B cell (primary cell): ENCODE measurements at regions not wholly inside any gene's neighbourhood (a gene's known extent, or its start where the extent isn't known, plus 50 kb on each side); places are given as distances from the start of the nearest gene placed in this dataset.

Source experiments
- ATAC-seq: fragments of 200-7000 bp; cut with Tn5 transposase; one replicate; pipeline ENCODE4 v1.10.0; 2021; ENCODE audit warnings: low read depth, mild to moderate bottlenecking, moderate number of reproducible peaks, moderate library complexity
- CTCF ChIA-PET: fragments of 350-600 bp; sonication (Branson Sonifier 250); formaldehyde crosslinking; loops from one replicate; lab custom pipeline; 2021; ENCODE audit warnings: antibody characterized with exemption, inconsistent platforms; lab: Charles Lee
- POLR2A ChIA-PET: fragments of 350-600 bp; sonication (Branson Sonifier 250); formaldehyde crosslinking; loops from one replicate; lab custom pipeline; 2021; ENCODE audit warnings: antibody characterized with exemption; lab: Charles Lee
- DNase-seq: peaks from one replicate; pipeline ENCODE4 v3.0.0; 2013
- H2AFZ ChIP-seq: 2 replicates; pipeline ENCODE4 v1.6.1; 2012; ENCODE audit warnings: mild to moderate bottlenecking, low read depth, low read length; ENCODE audit not compliant: insufficient read depth, poor library complexity, severe bottlenecking
- H3K27ac ChIP-seq, 2 donors: 1 replicate in 1 of 2; 2 replicates in 1 of 2; pipeline ENCODE4 v1.5.1; 2012 to 2013; ENCODE audit warnings: low read length in 2 of 2, mild to moderate bottlenecking in 2 of 2, moderate library complexity in 1 of 2
- H3K27me3 ChIP-seq, 4 experiments: fragments of 200-600 bp in 1 of 4; sonication (generic) in 1 of 4; replicated peaks in 1 of 4; 1 replicate in 2 of 4; 2 replicates in 2 of 4; pipeline versions ENCODE4 v1.6.1 to v1.7.0; 2013 to 2016; ENCODE audit warnings: low read length in 3 of 4, mild to moderate bottlenecking in 2 of 4, mixed read lengths in 1 of 4, moderate library complexity in 1 of 4; ENCODE audit not compliant: insufficient read depth in 4 of 4, control insufficient read depth in 3 of 4; ENCODE audit errors: control extremely low read depth in 1 of 4
- H3K36me3 ChIP-seq, 2 experiments: replicated peaks in 1 of 2; 1 replicate in 1 of 2; 2 replicates in 1 of 2; pipeline versions ENCODE4 v1.6.1 to v1.7.1; 2013; ENCODE audit warnings: low read length in 1 of 2; ENCODE audit not compliant: insufficient read depth in 2 of 2, control insufficient read depth in 1 of 2; ENCODE audit errors: control extremely low read depth in 1 of 2, extremely low read depth in 1 of 2
- H3K4me1 ChIP-seq, 2 donors: fragments of 200-600 bp in 1 of 2; sonication (generic) in 1 of 2; 1 replicate in 1 of 2; 2 replicates in 1 of 2; pipeline versions ENCODE4 v1.5.1 to v1.6.1; 2013 to 2017; ENCODE audit warnings: low read length in 2 of 2; ENCODE audit not compliant: control insufficient read depth in 2 of 2, insufficient read depth in 2 of 2
- H3K4me2 ChIP-seq: replicated peaks from 2 replicates; pipeline ENCODE3; 2012; ENCODE audit warnings: mild to moderate bottlenecking, low read depth, low read length; ENCODE audit not compliant: poor library complexity, severe bottlenecking
- H3K4me3 ChIP-seq, 5 experiments: fragments of 200-600 bp in 1 of 5; sonication (generic) in 1 of 5; 1 replicate in 3 of 5; 2 replicates in 2 of 5; pipeline versions ENCODE4 v1.5.1 to v1.7.0; 2011 to 2016; ENCODE audit warnings: low read length in 4 of 5, mild to moderate bottlenecking in 4 of 5, low read depth in 2 of 5, control low read depth in 1 of 5, moderate library complexity in 1 of 5; ENCODE audit not compliant: insufficient read depth in 1 of 5; ENCODE audit errors: control extremely low read depth in 1 of 5, extremely low read depth in 1 of 5
- H3K79me2 ChIP-seq: fragments of 200-600 bp; sonication (generic); one replicate; pipeline ENCODE4 v1.6.0; 2016; ENCODE audit warnings: low read length; ENCODE audit not compliant: control insufficient read depth, insufficient read depth
- H3K9ac ChIP-seq: fragments of 200-600 bp; sonication (generic); 2 replicates; pipeline ENCODE4 v1.6.1; 2017; ENCODE audit warnings: mild to moderate bottlenecking, low read length, moderate library complexity
- H3K9me3 ChIP-seq, 3 donors: one replicate each; pipeline versions ENCODE4 v1.6.1 to v1.7.1; 2013; ENCODE audit warnings: low read length in 2 of 3; ENCODE audit not compliant: control insufficient read depth in 2 of 3, insufficient read depth in 1 of 3; ENCODE audit errors: control extremely low read depth in 1 of 3
- H4K20me1 ChIP-seq: 2 replicates; pipeline ENCODE4 v1.6.0; 2012; ENCODE audit warnings: mild to moderate bottlenecking, low read length; ENCODE audit not compliant: insufficient read depth, control insufficient read depth, poor library complexity, severe bottlenecking
- H3K27ac Mint-ChIP-seq: one replicate; pipeline ENCODE4 v1.8.0; 2021; ENCODE audit warnings: mixed read lengths
- H3K27me3 Mint-ChIP-seq: one replicate; pipeline ENCODE4 v1.8.0; 2021; ENCODE audit warnings: mixed read lengths
- H3K4me1 Mint-ChIP-seq: one replicate; pipeline ENCODE4 v1.8.0; 2021; ENCODE audit warnings: mixed read lengths
- H3K4me3 Mint-ChIP-seq: one replicate; pipeline ENCODE4 v1.8.0; 2021; ENCODE audit warnings: mixed read lengths
- H3K9me3 Mint-ChIP-seq: one replicate; pipeline ENCODE4 v1.8.0; 2022; ENCODE audit warnings: mixed read lengths; ENCODE audit not compliant: insufficient read depth
- CTCF ChIP-seq: fragments of 200-600 bp; IDR thresholded peaks from one replicate; pipeline ENCODE4 v1.8.0; 2022; ENCODE audit warnings: antibody characterized with exemption, mild to moderate bottlenecking
- EZH2 ChIP-seq: IDR thresholded peaks from 2 replicates; pipeline ENCODE4 v1.6.1; 2012; ENCODE audit warnings: borderline replicate concordance, low read depth, mild to moderate bottlenecking, moderate library complexity, low read length; ENCODE audit not compliant: insufficient read depth, poor library complexity, severe bottlenecking
- WGBS: methylation state at CpG from one replicate; pipeline ENCODE4 v1.1.5; 2013; ENCODE audit warnings: missing lambda C conversion rate; ENCODE audit not compliant: insufficient coverage; 5-methylcytosine and 5-hydroxymethylcytosine counted together
- intact Hi-C: fragments of 100-400 bp; cut with micrococcal nuclease; formaldehyde crosslinking; loops from one replicate; pipeline ENCODE4 v1.10.0; 2022

DNA sequence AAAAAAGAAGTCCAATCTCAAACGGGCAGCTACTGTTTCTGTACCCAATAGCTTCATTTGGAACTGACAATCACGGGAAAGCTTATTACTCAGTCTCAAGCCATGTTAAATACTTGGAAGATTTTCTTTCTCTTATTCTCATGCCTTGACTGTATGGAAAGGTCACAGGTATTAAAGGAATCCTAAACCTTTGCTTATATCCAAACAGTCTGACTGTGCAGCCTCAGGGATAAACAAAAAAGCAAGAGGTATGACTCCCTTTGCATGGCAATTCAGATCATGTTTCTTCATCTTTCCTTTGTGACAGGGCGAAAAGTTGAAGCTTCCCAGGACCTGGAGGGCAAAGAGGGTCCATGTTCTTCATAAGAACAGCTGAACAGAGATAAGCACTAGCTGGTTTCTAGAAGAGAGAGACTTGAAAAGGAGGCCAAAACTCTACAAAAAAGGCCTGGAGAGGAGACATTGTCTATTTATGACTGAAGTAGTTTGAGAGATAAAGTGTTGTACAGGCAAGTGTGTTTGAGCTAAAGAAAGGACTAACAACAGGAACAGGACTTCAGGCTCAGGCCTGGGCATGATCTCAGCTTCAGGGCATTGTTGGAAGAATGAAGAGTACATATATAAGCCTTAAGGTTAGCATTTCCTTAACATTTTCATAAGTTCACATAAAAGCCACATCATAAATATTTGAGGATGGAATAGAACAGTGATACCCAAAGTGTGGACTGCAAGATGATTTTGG, 231.0 kb upstream of the THRB start:
- TF ChIP-seq EZH2 (no peak), CTCF (no peak)
- no peak for DNase-seq
- Mint-ChIP-seq H3K4me3 (no peak overlapping the region), H3K4me1 (no peaks in the 10 kb centered on the region), H3K27ac (no peak overlapping the region), H3K27me3 (no peaks in the 10 kb centered on the region), H3K9me3 (no peaks in the 10 kb centered on the region)
- Histone ChIP-seq H3K4me1 (no peaks in the 10 kb centered on the region), H4K20me1 (no peaks in the 10 kb centered on the region), H3K36me3 (no peaks in the 10 kb centered on the region), H3K9ac (no peak overlapping the region), H2AFZ (no peak overlapping the region), H3K79me2 (no peaks in the 10 kb centered on the region), H3K9me3 (no peaks in the 10 kb centered on the region), H3K27me3 (no peaks in the 10 kb centered on the region), H3K4me3 (no peak overlapping the region), H3K27ac (no peak overlapping the region), H3K4me2 (no peak overlapping the region)
- ChIA-PET POLR2A (interaction anchor here (0.5 kb wide), 1 partner anchor 832 kb away, joined by 7 read pairs; no protein-coding TSS in a partner anchor), CTCF (no interaction called here)
- no peak for ATAC-seq
- WGBS: no CpG with 5 or more reads among the region's 3 CpGs
- intact Hi-C loops: no loop called here

DNA sequence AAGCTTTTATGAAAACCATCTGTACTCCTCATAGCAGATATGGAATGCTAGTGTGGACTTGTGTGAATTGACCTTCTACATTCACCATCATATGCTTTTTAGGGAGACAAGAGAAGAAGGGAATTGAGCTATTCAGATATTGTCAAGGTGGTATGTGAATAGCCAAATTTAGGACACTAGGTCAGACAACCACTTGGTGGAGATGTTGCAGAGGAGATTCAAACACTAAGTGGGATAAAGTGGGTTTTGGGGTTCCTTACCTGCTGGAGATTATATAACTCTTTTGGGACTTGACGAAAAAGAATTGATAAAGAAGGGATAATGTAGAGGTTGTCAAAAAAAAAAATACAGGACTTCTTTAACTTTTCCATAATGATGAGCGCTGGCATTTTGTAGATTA, 231.8 kb upstream of the THRB start:
- Histone ChIP-seq H4K20me1 (no peaks in the 10 kb centered on the region), H3K27ac (no peak overlapping the region), H3K4me3 (no peak overlapping the region), H3K79me2 (no peaks in the 10 kb centered on the region), H3K9me3 (no peaks in the 10 kb centered on the region), H3K27me3 (no peaks in the 10 kb centered on the region), H3K4me2 (no peak overlapping the region), H3K9ac (no peak overlapping the region), H3K36me3 (no peaks in the 10 kb centered on the region), H2AFZ (no peak overlapping the region), H3K4me1 (no peaks in the 10 kb centered on the region)
- intact Hi-C loops: no loop called here
- H3K27me3 Mint-ChIP-seq: no peaks in the 10 kb centered on the region
- no peak overlapping the region for H3K27ac Mint-ChIP-seq
- no peaks in the 10 kb centered on the region for H3K4me1 Mint-ChIP-seq
- ChIA-PET POLR2A (no interaction called here), CTCF (no interaction called here)
- TF ChIP-seq CTCF (no peak), EZH2 (no peak)
- H3K9me3 Mint-ChIP-seq: no peaks in the 10 kb centered on the region
- no peak for DNase-seq
- ATAC-seq: no peak
- no CpG with 5 or more reads among the region's 2 CpGs for WGBS
- H3K4me3 Mint-ChIP-seq: no peak overlapping the region
